ENCODE measurements at regions not wholly inside any gene's neighbourhood (a gene's known extent, or its start where the extent isn't known, plus 50 kb on each side); places are given as distances from the start of the nearest gene placed in this dataset.
A peak's percentile ranks its signal among the peaks of the same experiment; 100 is the strongest.

GRCh38 chr6:137320271-137320670, 101.1 kb upstream of the IFNGR1 start:
- no peak for DNase-seq
- H3K4me3 ChIP-seq: no peak overlapping the region
- H3K27ac ChIP-seq: no peak overlapping the region
- intact Hi-C loops (cut with DNase I): no loop called here
- H3K27me3 ChIP-seq: no peaks in the 10 kb centered on the region
- H3K36me3 ChIP-seq: no peaks in the 10 kb centered on the region
- 81 to 83% methylated on average over 9 of the region's 9 CpGs for WGBS, 2 donors
- H3K4me1 ChIP-seq: no peaks in the 10 kb centered on the region
- no peaks in the 10 kb centered on the region for H3K9me3 ChIP-seq
- TF ChIP-seq CTCF (IDR thresholded peaks at IDR 0.05) (no peak), POLR2A (IDR thresholded peaks at IDR 0.05) (no peak)

GRCh38 chr6:137316626-137317025, 97.4 kb upstream of the IFNGR1 start:
- intact Hi-C loops (cut with DNase I): loop anchor here (10.0 kb wide), 1 partner anchor 222 kb away; no protein-coding TSS in a partner anchor
- Histone ChIP-seq H3K4me1 (peaks cover 0 to 14% (median 3%) of the 10 kb centered on the region in 3 donors), H3K27ac (no peak overlapping the region), H3K9me3 (no peaks in the 10 kb centered on the region), H3K36me3 (no peaks in the 10 kb centered on the region), H3K27me3 (no peaks in the 10 kb centered on the region), H3K4me3 (no peak overlapping the region)
- DNase-seq: no peak
- no peak for TF ChIP-seq POLR2A (IDR thresholded peaks at IDR 0.05)
- no peak for TF ChIP-seq CTCF (IDR thresholded peaks at IDR 0.05)

- Histone ChIP-seq H3K4me1 (peaks cover 0 to 14% (median 3%) of the 10 kb centered on the region in 3 donors), H3K27me3 (no peaks in the 10 kb centered on the region), H3K36me3 (no peaks in the 10 kb centered on the region), H3K4me3 (no peak overlapping the region), H3K9me3 (no peaks in the 10 kb centered on the region), H3K27ac (no peak overlapping the region)
- intact Hi-C loops (cut with DNase I): loop anchor here (10.0 kb wide), 1 partner anchor 220 kb away; no protein-coding TSS in a partner anchor
- no peak for DNase-seq
- WGBS, 2 donors: 47% methylated on average over 5 of the region's 5 CpGs
- TF ChIP-seq CTCF (IDR thresholded peaks at IDR 0.05) (no peak), POLR2A (IDR thresholded peaks at IDR 0.05) (no peak)
Observed at GRCh38 chr6:137315081-137315480, 95.9 kb upstream of the IFNGR1 start.

- Histone ChIP-seq H3K27me3 (no peaks in the 10 kb centered on the region), H3K27ac (no peak overlapping the region), H3K36me3 (no peaks in the 10 kb centered on the region), H3K4me1 (peaks cover 3 to 20% (median 5%) of the 10 kb centered on the region in 3 donors), H3K9me3 (no peaks in the 10 kb centered on the region), H3K4me3 (peak overlapping the region in 1 of 4 donors; percentile 8)
- whole genome bisulfite sequencing, 2 donors: 11 to 26% methylated on average over 11 of the region's 11 CpGs
- TF ChIP-seq POLR2A (IDR thresholded peaks at IDR 0.05) (no peak), CTCF (IDR thresholded peaks at IDR 0.05) (peak; percentile 78 to 87 (median 86))
- intact Hi-C loops (cut with DNase I): loop anchor here (10.0 kb wide), 1 partner anchor 219 kb away; no protein-coding TSS in a partner anchor
- DNase-seq: peak; percentile 25
Observed at GRCh38 chr6:137313928-137314855, 95.0 kb upstream of the IFNGR1 start.

GRCh38 chr6:137313211-137313610, 94.0 kb upstream of the IFNGR1 start:
- TF ChIP-seq POLR2A (IDR thresholded peaks at IDR 0.05) (no peak), CTCF (IDR thresholded peaks at IDR 0.05) (no peak)

More at GRCh38 chr6:137313211-137313610, 94.0 kb upstream of the IFNGR1 start:
- Histone ChIP-seq H3K27me3 (no peaks in the 10 kb centered on the region), H3K4me1 (peaks cover 3 to 28% (median 12%) of the 10 kb centered on the region in 3 donors), H3K4me3 (no peak overlapping the region), H3K27ac (no peak overlapping the region), H3K36me3 (no peaks in the 10 kb centered on the region), H3K9me3 (no peaks in the 10 kb centered on the region)
- intact Hi-C loops (cut with DNase I): loop anchor here (10.0 kb wide), 1 partner anchor 218 kb away; no protein-coding TSS in a partner anchor
- whole genome bisulfite sequencing, 2 donors: 58 to 70% methylated on average over 1 of the region's 1 CpG
- no peak for DNase-seq

All from esophagus squamous epithelium (tissue), 5 donors.